ENCODE measurements at regions not wholly inside any gene's neighbourhood (a gene's known extent, or its start where the extent isn't known, plus 50 kb on each side); places are given as distances from the start of the nearest gene placed in this dataset.
A peak's percentile ranks its signal among the peaks of the same experiment; 100 is the strongest.

DNA sequence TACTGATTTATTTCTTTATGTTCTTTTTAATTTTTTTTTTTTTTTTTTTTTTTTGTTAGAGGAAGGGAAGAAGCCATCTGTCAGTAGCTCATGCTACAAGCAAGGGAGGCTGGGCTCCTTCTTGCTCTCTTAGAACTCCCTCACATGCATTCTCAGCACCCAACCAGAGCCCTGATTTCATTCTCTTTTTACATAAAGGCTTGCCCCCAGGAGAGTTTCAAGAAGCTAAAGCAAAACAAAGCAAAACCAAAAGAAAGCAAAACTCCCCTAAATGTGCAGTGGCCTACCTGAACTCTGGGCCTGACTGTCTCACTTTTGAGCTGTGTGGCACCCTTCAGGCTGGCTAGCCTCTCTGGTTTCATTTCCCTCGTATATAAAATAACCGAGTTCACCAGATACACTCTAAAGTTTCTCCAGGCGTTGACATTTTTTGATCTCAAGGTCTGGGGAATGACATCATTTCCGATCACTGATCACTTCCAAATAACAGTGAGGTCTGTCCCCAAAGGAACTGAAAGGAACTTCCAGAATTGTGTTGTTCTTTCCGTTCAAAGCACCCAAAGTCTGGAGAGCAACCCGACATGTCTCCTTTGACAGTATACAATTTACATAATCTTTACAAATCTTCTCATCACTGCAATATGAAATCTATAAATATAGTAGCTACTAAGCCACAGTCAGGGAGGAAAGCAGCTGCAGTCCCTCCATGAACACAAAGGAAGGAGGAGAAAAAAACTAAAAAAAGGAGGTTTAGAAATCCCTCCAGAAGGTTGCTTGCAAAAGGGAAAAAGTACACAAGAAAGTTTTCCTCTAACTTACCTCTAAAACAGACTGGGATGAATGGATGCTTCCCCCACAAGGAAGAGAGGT is 145.6 kb upstream of the NCK2 start:
- no peaks in the 10 kb centered on the region for H3K4me1 Mint-ChIP-seq
- H3K27me3 ChIP-seq (ENCODE audit: control insufficient read depth, insufficient read depth, low read length) = no peaks in the 10 kb centered on the region
- intact Hi-C loops (cut with micrococcal nuclease) = no loop called here
- H3K4me3 Mint-ChIP-seq = no peak overlapping the region
- H3K36me3 ChIP-seq (ENCODE audit: control insufficient read depth, insufficient read depth, low read length) = no peaks in the 10 kb centered on the region
- WGBS (ENCODE audit: insufficient coverage) = 87% methylated on average over 6 of the region's 6 CpGs
- DNase-seq (peak in 1 of 2 donors; percentile 25), ATAC-seq (no peak)
- H3K27ac ChIP-seq (ENCODE audit: low read length) = no peak overlapping the region
- H3K36me3 Mint-ChIP-seq = no peaks in the 10 kb centered on the region
- H3K27ac Mint-ChIP-seq = no peak overlapping the region
- TF ChIP-seq, protein P1, sequence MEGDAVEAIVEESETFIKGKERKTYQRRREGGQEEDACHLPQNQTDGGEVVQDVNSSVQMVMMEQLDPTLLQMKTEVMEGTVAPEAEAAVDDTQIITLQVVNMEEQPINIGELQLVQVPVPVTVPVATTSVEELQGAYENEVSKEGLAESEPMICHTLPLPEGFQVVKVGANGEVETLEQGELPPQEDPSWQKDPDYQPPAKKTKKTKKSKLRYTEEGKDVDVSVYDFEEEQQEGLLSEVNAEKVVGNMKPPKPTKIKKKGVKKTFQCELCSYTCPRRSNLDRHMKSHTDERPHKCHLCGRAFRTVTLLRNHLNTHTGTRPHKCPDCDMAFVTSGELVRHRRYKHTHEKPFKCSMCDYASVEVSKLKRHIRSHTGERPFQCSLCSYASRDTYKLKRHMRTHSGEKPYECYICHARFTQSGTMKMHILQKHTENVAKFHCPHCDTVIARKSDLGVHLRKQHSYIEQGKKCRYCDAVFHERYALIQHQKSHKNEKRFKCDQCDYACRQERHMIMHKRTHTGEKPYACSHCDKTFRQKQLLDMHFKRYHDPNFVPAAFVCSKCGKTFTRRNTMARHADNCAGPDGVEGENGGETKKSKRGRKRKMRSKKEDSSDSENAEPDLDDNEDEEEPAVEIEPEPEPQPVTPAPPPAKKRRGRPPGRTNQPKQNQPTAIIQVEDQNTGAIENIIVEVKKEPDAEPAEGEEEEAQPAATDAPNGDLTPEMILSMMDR (IDR thresholded peaks at IDR 0.05) = no peak
- no peaks in the 10 kb centered on the region for H3K27me3 Mint-ChIP-seq (ENCODE audit: low read depth in 2 of 2)
- no peak overlapping the region for H3K4me3 ChIP-seq (ENCODE audit: low read length)
- H3K9me3 ChIP-seq (ENCODE audit: control insufficient read depth, insufficient read depth, low read length) = no peaks in the 10 kb centered on the region
- no peaks in the 10 kb centered on the region for H3K9me3 Mint-ChIP-seq
- H3K4me1 ChIP-seq (ENCODE audit: control insufficient read depth, insufficient read depth, low read length) = no peaks in the 10 kb centered on the region

DNA sequence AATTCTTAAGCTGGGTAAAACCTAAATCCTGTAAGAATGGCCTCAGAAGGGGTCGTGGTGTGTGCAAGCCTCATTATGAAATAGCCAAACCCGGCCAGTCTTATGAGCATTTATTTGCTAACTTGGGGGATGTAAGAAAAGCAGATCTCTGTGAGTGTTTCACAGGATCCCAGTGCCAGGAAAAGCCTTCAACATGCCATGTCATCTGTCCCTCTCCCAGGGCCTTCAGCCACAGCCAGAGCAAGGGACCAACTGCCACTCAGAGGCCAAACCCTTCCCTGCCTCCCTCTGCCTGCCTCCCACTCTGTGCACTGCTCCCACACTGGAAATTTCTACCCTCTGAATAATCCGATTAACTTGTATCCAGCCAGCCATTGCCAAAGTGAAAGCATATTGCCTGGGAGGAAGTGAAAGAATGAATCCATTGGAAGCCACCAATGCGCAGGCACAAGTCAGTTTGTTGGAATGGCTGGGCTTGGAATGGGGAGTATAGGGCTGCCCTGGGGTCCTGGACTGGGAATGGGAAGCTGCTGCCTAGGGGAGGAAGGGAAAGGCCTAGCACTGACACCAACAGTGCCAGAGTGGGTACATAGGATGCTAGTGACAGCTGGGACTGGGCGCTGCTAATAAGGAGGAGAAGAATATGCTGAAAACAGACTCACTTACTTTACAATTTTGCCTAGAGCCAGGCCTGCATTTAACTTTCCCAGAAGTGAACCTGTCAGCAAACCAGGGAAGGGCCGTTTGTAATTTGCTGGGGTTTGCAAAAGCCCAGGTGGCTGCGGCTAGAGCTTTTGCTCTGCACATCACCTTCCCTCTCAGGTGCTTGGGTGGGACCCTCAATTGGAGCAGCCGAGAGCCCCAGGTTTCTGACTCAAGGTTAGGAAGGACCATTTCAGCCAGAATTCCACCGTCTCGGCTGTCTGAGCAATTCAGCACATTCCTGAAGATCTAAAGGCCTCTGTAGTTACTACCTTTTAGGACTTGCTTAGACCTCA is 146.6 kb upstream of the NCK2 start:
- DNase-seq (no peak), ATAC-seq (no peak)
- Histone ChIP-seq H3K27me3 (ENCODE audit: control insufficient read depth, insufficient read depth, low read length) (no peaks in the 10 kb centered on the region), H3K4me3 (ENCODE audit: low read length) (no peak overlapping the region), H3K27ac (ENCODE audit: low read length) (no peak overlapping the region), H3K4me1 (ENCODE audit: control insufficient read depth, insufficient read depth, low read length) (no peaks in the 10 kb centered on the region), H3K36me3 (ENCODE audit: control insufficient read depth, insufficient read depth, low read length) (no peaks in the 10 kb centered on the region), H3K9me3 (ENCODE audit: control insufficient read depth, insufficient read depth, low read length) (no peaks in the 10 kb centered on the region)
- no peaks in the 10 kb centered on the region for H3K27me3 Mint-ChIP-seq (ENCODE audit: low read depth in 2 of 2)
- H3K27ac Mint-ChIP-seq = no peak overlapping the region
- H3K4me3 Mint-ChIP-seq = no peak overlapping the region
- H3K9me3 Mint-ChIP-seq = no peaks in the 10 kb centered on the region
- H3K4me1 Mint-ChIP-seq = no peaks in the 10 kb centered on the region
- 94% methylated on average over 10 of the region's 10 CpGs for WGBS (ENCODE audit: insufficient coverage)
- no peaks in the 10 kb centered on the region for H3K36me3 Mint-ChIP-seq
- TF ChIP-seq, protein P1 (IDR thresholded peaks at IDR 0.05) = no peak
- intact Hi-C loops (cut with micrococcal nuclease) = no loop called here

DNA sequence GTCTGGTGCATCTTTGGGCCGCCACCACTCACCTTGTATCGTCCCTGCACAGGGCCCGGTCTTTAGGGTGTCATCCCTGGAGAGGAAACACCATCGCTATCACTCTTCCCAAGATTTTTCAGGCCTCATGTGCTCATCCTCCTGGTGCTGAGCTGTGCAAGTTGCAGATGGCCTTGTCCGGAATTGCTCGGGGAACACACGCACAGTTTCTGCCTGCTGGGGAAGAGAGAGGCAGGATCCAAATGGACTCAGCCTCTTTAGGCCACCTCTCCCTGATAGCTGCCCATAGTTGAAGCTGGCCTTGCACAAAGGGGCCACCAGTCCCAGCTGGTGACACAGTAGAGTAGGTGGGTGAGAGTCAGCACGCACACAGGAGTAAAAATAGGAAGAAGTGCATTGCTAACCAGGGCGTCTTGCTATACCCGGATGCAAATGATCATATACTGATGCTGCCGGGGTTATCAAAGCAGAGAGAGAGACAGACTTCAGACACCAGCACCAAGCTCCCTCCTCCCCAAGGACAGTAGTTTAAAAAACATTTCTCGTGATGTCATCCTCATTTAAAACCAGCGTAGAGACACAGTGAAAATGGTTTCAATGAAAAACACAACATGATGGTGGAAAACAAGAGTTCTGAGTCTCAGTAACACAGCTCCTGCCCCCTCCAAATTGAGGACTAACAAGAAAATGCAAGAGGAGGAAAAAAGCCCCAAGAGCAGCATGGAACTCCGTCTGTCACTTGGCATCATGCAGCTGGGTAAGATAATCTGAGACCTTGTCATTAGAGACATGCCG is 147.5 kb upstream of the NCK2 start:
- TF ChIP-seq, protein P1 (IDR thresholded peaks at IDR 0.05) = no peak
- Mint-ChIP-seq H3K9me3 (no peaks in the 10 kb centered on the region), H3K27ac (no peak overlapping the region)

More for the DNA sequence above, 147.5 kb upstream of the NCK2 start:
- intact Hi-C loops (cut with micrococcal nuclease) = no loop called here
- no peak overlapping the region for H3K4me3 ChIP-seq (ENCODE audit: low read length)
- H3K27ac ChIP-seq (ENCODE audit: low read length) = no peak overlapping the region
- no peak for ATAC-seq
- Mint-ChIP-seq H3K4me3 (no peak overlapping the region), H3K27me3 (ENCODE audit: low read depth in 2 of 2) (peaks cover 0 to 4% of the 10 kb centered on the region in 2 donors), H3K36me3 (no peaks in the 10 kb centered on the region), H3K4me1 (no peaks in the 10 kb centered on the region)
- H3K9me3 ChIP-seq (ENCODE audit: control insufficient read depth, insufficient read depth, low read length) = no peaks in the 10 kb centered on the region
- peak in 1 of 2 donors; percentile 17 for DNase-seq
- H3K4me1 ChIP-seq (ENCODE audit: control insufficient read depth, insufficient read depth, low read length) = no peaks in the 10 kb centered on the region
- WGBS (ENCODE audit: insufficient coverage) = 93% methylated on average over 15 of the region's 15 CpGs
- H3K27me3 ChIP-seq (ENCODE audit: control insufficient read depth, insufficient read depth, low read length) = no peaks in the 10 kb centered on the region
- H3K36me3 ChIP-seq (ENCODE audit: control insufficient read depth, insufficient read depth, low read length) = no peaks in the 10 kb centered on the region
